ENCODE measurements at regions not wholly inside any gene's neighbourhood (a gene's known extent, or its start where the extent isn't known, plus 50 kb on each side); places are given as distances from the start of the nearest gene placed in this dataset.

DNA sequence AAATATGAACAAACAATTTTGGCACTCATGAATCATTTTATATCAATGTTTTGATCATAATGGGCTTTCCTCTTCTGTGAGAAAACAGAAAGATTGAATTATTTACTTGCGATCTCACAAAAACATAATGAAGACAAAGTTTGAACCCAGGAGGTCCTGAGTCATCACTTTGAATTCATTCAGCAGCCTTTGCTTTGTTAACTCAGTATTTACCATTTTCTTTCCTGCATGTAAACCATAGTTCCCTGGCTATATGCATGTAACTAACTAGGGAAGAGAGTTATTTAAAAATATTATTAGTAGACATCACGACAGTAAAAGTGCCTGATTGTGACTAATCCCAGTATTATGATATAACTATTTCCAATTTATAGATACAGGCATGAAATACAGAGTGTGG lies 1026.2 kb downstream of the PLOD2 start:
- H3K4me1 Mint-ChIP-seq, result no peaks in the 10 kb centered on the region
- H3K27me3 Mint-ChIP-seq (ENCODE audit: low read depth in 3 of 3), result no peaks in the 10 kb centered on the region
- no peaks in the 10 kb centered on the region for H4K20me1 ChIP-seq (ENCODE audit: insufficient read depth, low read length)
- no peaks in the 10 kb centered on the region for H3K27me3 ChIP-seq (ENCODE audit: control insufficient read depth in 2 of 2, insufficient read depth in 2 of 2, low read length in 2 of 2)
- no peak overlapping the region for H2AFZ ChIP-seq (ENCODE audit: insufficient read depth, low read depth, low read length, poor library complexity, severe bottlenecking)
- H3K4me3 ChIP-seq (replicated peaks in 1 of 3; ENCODE audit: low read depth in 2 of 3, low read length in 3 of 3), result no peak overlapping the region
- no peak overlapping the region for H3K4me2 ChIP-seq (replicated peaks; ENCODE audit: extremely low read depth, low read length, poor library complexity, severe bottlenecking)
- no peaks in the 10 kb centered on the region for H3K36me3 ChIP-seq (replicated peaks in 1 of 2; ENCODE audit: control insufficient read depth in 1 of 2, insufficient read depth in 2 of 2, low read length in 2 of 2)
- H3K27ac Mint-ChIP-seq, result no peak overlapping the region
- intact Hi-C loops (cut with micrococcal nuclease), result no loop called here
- TF ChIP-seq, protein P1, sequence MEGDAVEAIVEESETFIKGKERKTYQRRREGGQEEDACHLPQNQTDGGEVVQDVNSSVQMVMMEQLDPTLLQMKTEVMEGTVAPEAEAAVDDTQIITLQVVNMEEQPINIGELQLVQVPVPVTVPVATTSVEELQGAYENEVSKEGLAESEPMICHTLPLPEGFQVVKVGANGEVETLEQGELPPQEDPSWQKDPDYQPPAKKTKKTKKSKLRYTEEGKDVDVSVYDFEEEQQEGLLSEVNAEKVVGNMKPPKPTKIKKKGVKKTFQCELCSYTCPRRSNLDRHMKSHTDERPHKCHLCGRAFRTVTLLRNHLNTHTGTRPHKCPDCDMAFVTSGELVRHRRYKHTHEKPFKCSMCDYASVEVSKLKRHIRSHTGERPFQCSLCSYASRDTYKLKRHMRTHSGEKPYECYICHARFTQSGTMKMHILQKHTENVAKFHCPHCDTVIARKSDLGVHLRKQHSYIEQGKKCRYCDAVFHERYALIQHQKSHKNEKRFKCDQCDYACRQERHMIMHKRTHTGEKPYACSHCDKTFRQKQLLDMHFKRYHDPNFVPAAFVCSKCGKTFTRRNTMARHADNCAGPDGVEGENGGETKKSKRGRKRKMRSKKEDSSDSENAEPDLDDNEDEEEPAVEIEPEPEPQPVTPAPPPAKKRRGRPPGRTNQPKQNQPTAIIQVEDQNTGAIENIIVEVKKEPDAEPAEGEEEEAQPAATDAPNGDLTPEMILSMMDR (IDR thresholded peaks at IDR 0.05), result no peak
- no peaks in the 10 kb centered on the region for H3K4me1 ChIP-seq (ENCODE audit: control insufficient read depth in 1 of 2, insufficient read depth in 2 of 2, low read length in 2 of 2)
- H3K9me3 ChIP-seq (replicated peaks in 1 of 2; ENCODE audit: control insufficient read depth in 1 of 2, insufficient read depth in 1 of 2, low read length in 2 of 2), result no peaks in the 10 kb centered on the region
- H3K9ac ChIP-seq (ENCODE audit: insufficient read depth, low read length, poor library complexity, severe bottlenecking), result no peak overlapping the region
- H3K4me3 Mint-ChIP-seq, result no peak overlapping the region
- no peak overlapping the region for H3K27ac ChIP-seq (ENCODE audit: low read depth in 1 of 2, low read length in 2 of 2)
- no peaks in the 10 kb centered on the region for H3K36me3 Mint-ChIP-seq
- no CpG with 5 or more reads among the region's 2 CpGs for WGBS (ENCODE audit: insufficient coverage)
- no peak for DNase-seq
- H3K79me2 ChIP-seq (ENCODE audit: insufficient read depth, low read length), result no peaks in the 10 kb centered on the region
- H3K9me3 Mint-ChIP-seq, result peaks cover 0 to 9% (median 2%) of the 10 kb centered on the region in 7 donors

DNA sequence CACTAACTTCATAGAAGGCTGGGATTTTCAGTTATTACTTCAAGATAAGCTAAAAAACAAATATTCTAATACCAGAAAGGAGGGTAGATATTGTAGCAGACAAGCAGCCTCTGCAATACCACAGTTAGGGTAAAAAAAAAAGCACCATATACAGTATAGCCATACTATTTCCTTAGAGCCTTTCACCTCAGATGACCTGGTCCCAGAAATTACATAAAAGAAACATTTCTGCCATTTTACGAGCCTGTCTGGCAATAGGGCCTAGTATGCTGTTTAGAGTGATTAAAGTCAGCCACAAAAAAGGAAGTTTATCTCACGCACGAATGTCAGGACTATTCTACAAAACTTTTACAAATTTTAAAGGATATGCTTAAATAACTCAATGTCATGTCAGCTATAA lies 1016.6 kb downstream of the PLOD2 start:
- Histone ChIP-seq H4K20me1 (ENCODE audit: insufficient read depth, low read length) (no peaks in the 10 kb centered on the region), H3K4me3 (replicated peaks in 1 of 3; ENCODE audit: low read depth in 2 of 3, low read length in 3 of 3) (no peak overlapping the region), H3K4me2 (replicated peaks; ENCODE audit: extremely low read depth, low read length, poor library complexity, severe bottlenecking) (no peak overlapping the region), H3K27me3 (ENCODE audit: control insufficient read depth in 2 of 2, insufficient read depth in 2 of 2, low read length in 2 of 2) (no peaks in the 10 kb centered on the region), H3K9ac (ENCODE audit: insufficient read depth, low read length, poor library complexity, severe bottlenecking) (no peak overlapping the region), H3K4me1 (ENCODE audit: control insufficient read depth in 1 of 2, insufficient read depth in 2 of 2, low read length in 2 of 2) (no peaks in the 10 kb centered on the region), H3K36me3 (replicated peaks in 1 of 2; ENCODE audit: control insufficient read depth in 1 of 2, insufficient read depth in 2 of 2, low read length in 2 of 2) (no peaks in the 10 kb centered on the region), H2AFZ (ENCODE audit: insufficient read depth, low read depth, low read length, poor library complexity, severe bottlenecking) (no peak overlapping the region), H3K79me2 (ENCODE audit: insufficient read depth, low read length) (no peaks in the 10 kb centered on the region), H3K9me3 (replicated peaks in 1 of 2; ENCODE audit: control insufficient read depth in 1 of 2, insufficient read depth in 1 of 2, low read length in 2 of 2) (peaks cover 3 to 6% of the 10 kb centered on the region in 2 donors), H3K27ac (ENCODE audit: low read depth in 1 of 2, low read length in 2 of 2) (no peak overlapping the region)
- no CpG with 5 or more reads among the region's 3 CpGs for WGBS (ENCODE audit: insufficient coverage)
- intact Hi-C loops (cut with micrococcal nuclease), result no loop called here
- no peak overlapping the region for H3K4me3 Mint-ChIP-seq
- no peak overlapping the region for H3K27ac Mint-ChIP-seq
- H3K4me1 Mint-ChIP-seq, result no peaks in the 10 kb centered on the region
- TF ChIP-seq, protein P1 (IDR thresholded peaks at IDR 0.05), result no peak
- H3K9me3 Mint-ChIP-seq, result peaks cover 0 to 6% (median 0%) of the 10 kb centered on the region in 7 donors
- H3K27me3 Mint-ChIP-seq (ENCODE audit: low read depth in 3 of 3), result no peaks in the 10 kb centered on the region
- H3K36me3 Mint-ChIP-seq, result no peaks in the 10 kb centered on the region
- DNase-seq, result no peak

Data from CD14-positive monocyte (primary cell).